T follicular helper cell (primary cell): ENCODE measurements at regions not wholly inside any gene's neighbourhood (a gene's known extent, or its start where the extent isn't known, plus 50 kb on each side); places are given as distances from the start of the nearest gene placed in this dataset.
A peak's percentile ranks its signal among the peaks of the same experiment; 100 is the strongest.

Source experiments
- DNase-seq: peaks from one replicate; pipeline ENCODE4 v3.0.0-alpha.2; 2020; ENCODE audit warnings: low read depth

- peak; percentile 1 for DNase-seq
Observed at GRCh38 chr5:14983666-14984441, 112.3 kb upstream of the ANKH start.

DNA sequence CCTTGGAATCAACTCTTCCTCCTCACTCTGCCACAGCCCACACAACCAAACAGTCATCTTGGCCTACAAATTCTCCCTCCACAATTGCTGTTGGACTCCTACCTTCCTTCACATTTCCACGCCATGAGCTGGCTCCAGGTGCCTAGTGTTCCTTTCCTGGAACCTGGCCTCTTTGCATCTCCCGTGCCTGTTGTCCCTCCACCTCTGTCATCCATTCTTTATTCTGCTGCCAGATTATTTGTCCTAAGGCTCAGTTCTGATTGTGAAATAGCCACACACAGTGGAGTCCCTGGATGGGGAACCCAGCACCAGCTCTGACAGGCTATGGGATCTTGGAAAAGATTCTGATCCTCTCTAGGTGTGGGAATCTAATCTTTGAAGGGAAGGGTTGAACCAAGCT is 109.1 kb upstream of the ANKH start:
- DNase-seq, result no peak

DNA sequence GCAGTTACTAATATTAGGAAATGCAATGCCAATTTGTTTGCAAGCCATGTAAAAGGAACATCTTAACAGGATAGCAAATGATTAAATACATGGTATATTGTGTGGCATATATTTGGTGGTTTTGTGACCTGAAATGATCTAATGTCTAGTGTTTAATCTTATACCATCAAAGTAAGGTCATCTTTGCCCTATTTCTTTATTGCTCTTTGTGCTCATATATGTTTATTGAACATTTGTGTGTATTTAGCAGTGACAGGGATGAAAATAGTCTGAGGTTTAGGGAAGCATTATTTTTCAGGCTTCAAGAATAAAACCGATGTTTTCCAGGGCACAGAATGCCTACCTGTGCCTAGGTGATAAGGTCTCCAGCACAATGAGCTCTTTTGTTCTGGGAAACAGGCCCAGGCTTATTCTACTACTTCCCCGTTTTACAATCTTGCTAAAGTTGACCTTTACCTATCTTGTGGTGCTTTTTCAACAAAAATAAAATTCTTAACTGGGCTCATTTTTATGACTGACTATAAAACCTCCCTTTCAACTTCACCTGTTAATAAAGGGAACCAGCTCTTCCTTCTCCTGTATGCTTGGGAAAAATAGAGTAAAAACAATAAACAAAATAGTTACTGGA is 105.6 kb upstream of the ANKH start:
- DNase-seq, result no peak

- DNase-seq, result no peak
Observed at GRCh38 chr5:14976486-14976885, 104.9 kb upstream of the ANKH start.

- DNase-seq, result no peak
Observed at GRCh38 chr5:14971873-14972272, 100.3 kb upstream of the ANKH start.

- no peak for DNase-seq
Observed at GRCh38 chr5:14968796-14969195, 97.2 kb upstream of the ANKH start.

DNA sequence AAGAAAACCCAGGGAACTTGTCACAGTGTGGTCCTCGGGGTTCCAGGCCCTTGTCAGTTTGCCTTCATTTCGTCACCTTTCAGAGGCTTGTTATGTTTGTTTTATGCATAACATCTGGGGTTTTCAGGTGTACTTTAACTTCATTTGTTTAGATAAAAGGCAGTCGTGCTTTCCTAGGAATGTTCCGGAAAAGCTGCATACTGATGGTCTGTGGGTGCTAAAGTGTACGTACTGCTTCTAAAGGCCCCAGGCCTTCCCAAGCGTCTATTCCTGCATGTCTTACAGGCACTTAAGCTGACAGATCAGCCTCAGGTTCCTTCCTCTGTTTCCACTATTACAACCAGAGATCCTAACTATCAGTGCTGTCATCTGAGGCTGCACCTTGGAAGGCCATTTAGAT is 95.6 kb upstream of the ANKH start:
- DNase-seq, result no peak

- DNase-seq, result no peak
Observed at GRCh38 chr5:14965815-14966214, 94.2 kb upstream of the ANKH start.

- DNase-seq, result no peak
Observed at GRCh38 chr5:14962604-14963003, 91.0 kb upstream of the ANKH start.

DNA sequence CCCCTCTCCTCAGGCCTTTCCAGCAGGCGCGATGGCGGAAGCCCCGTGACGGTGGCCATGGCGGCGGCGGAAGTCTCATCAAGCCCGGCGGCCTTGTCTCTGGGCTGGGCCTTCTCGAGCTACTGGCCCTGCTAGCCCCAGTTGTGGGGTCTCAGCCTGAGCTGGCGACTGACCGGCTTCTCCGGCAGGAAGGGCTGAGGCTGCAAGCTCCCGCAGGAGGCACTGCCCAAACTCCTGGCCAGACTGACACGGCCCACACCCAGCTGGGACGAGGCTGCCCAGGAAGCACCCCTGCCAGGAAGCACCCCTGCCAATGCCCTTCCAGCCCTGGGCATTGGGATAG is 88.5 kb upstream of the ANKH start:
- DNase-seq, result no peak

DNA sequence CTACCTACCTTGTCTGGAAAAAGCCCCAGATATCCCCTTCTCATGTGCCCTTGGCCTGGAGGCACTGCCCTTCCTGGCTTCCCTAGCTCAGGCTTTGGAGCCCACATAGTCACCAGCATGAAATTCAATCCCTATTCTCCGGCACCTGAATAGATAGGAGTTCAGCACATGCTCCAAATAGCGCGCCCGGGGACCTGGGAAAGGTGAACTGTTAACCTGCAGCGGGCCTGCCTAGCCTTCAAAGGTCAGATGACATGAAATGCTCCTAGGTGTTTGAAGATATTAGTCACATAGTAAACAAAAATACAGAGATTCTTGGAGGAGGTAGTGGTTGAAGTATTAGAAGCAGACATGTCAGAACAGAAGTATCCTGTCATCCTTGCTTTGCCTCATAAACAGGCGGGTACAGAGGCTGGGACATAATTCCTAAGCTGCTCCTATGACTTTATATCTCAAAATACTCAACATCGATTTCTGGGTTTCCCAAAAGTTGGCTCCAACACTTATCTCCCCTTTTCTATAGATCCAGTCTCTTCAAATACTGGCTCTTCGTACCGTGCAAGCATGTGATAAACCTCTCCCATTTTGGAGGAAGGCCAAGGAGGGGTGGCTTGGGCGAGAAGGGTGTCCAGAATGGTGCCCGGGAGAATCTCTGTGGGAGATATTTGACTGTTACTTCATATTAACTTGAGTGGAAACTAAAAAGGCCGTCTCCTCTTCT is 88.0 kb upstream of the ANKH start:
- no peak for DNase-seq

- no peak for DNase-seq
Observed at GRCh38 chr5:14958188-14958587, 86.6 kb upstream of the ANKH start.

GRCh38 chr5:14956423-14957046 is 85.0 kb upstream of the ANKH start:
- DNase-seq, result no peak

GRCh38 chr5:14954616-14955343 is 83.2 kb upstream of the ANKH start:
- DNase-seq, result no peak

DNA sequence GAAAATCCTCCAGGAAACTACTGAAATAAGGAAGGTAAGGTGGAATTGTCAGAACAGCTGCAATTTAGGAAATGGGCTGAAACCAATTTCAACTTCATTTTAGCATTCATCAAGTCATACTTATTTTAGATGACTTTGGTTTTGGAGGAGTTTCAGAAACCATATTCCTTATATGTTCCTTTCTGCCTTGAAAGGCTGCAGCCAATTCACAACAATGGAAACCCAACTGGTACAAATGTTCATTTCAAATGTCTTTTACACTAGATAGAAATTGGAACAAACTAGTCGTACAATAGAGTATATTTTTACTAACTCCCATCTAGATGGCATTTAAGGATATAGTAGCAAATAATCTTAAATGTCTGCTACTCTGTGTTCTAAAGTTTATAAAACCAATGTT is 82.6 kb upstream of the ANKH start:
- no peak for DNase-seq

DNA sequence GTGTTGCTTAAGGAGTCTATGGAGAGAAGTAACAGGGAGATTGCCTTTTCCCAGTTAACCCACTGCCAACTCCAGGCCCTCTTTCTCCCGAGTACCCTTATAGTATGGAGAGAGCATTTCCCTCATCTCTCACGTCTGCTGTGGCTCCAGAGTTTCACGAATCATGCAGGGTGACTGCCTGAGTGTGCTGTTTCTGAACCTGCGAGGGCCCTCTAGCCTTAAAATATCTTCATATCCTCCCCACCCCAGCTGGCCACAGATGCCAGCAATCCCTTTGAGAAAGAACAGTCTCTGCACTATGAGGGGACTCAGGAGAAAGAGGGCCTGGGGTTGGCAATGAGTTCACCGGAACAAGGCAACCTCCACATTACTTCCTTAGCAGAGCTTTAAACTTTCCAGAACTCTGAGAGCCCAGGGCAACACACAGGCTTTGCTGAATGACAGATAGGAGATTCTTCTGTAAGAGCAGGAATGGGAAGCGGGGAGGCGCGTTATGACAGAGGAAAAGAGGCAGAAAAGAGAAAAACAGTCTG is 81.6 kb upstream of the ANKH start:
- DNase-seq, result no peak

- DNase-seq, result no peak
Observed at GRCh38 chr5:14948383-14948782, 76.8 kb upstream of the ANKH start.

DNA sequence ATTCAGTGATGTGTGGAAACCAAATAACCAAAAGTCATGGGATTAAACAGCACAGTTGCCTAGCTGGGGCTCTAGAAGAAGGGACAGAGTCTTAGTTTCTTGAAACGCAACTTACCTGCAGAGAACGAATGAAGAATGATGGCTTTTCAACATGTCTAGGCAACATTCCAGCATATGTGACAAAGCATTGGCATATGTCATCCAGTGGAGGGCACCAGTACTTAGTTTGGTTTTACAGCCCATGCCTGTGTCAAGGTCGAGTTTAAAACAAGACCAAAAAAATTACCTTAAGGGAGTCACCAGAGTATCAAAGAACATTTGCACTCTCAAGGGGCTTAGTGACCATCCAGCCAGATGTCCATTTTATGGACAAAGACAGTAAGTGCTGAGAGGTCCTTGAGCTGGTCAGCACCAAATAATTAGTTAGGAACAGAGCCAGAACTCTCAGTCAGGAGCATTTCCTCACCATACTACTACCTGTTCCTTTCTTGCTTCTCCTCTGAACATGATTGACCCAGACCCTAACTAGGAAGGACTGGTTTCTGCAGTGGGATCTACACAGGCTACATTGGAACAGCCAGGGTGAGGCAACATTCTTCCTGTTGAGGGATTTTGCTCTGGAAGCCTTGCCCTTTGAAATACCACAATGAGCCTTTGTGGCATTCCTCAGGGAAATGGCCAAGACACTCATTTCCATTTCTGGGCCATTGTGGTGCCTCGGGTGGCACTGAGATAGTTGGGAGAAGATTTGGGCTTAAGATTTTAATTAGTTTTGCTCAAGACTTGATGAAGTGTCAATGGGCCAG is 75.4 kb upstream of the ANKH start:
- DNase-seq, result peak; percentile 18

DNA sequence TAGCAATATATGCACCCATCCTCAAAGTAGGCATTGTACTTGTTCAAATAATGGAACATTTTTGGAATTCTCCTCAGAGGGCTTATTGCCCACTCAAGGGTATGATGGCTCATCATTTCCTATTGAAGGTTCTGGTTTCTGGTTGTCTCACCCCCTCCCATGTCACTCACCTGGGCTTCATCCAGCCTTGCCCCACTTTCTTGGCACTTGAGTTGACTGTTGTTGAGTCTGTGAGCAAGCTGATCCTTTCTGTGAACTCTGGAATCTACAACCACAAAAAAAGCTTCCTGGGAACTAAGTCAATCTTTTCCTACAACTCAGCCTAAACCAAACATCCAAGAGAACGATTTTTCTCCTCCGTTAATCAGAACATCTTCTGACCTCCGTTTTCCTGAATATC is 73.9 kb upstream of the ANKH start:
- no peak for DNase-seq

DNA sequence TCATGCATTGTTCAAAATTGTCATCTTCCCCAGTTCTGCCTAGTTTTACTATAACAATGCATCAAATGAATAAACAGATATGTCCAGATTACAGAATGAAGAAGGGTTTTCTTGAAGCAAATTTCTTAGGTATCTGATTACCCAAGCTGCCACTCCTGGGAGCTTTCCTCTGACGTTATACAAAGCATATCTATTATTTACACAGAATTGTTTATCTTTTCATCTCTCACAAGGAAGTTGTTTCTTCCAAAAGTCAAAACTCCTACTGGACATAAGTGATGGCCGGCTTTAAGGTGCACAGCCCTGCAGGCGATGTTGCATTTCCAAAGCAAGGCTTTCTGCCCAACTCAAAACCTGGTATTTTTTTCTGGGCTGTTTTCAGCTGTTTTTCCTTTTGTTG is 73.4 kb upstream of the ANKH start:
- DNase-seq, result no peak

GRCh38 chr5:14944350-14944739 is 72.8 kb upstream of the ANKH start:
- no peak for DNase-seq
